ENCODE measurements at regions not wholly inside any gene's neighbourhood (a gene's known extent, or its start where the extent isn't known, plus 50 kb on each side); places are given as distances from the start of the nearest gene placed in this dataset.

DNA sequence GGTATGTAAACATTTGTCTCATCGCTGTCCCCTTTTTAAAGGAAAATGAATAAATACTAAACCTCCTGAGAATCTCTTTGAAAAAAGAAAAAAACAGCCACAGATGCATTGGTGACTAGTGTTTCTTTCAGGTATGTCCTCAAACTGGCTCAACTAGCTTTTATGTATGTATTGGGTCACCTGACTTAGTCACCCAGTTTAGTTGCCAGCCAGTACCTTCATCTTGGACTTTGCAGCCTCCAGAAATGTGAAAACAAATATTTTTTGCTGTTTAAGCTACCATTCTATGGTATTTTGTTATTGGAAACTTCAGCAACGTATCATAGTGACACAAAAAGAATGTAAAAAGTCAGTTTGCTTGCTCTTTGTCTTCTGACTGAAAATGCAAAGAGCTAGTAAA is 1263.5 kb downstream of the FAM133A start:
- TF ChIP-seq, protein P1, sequence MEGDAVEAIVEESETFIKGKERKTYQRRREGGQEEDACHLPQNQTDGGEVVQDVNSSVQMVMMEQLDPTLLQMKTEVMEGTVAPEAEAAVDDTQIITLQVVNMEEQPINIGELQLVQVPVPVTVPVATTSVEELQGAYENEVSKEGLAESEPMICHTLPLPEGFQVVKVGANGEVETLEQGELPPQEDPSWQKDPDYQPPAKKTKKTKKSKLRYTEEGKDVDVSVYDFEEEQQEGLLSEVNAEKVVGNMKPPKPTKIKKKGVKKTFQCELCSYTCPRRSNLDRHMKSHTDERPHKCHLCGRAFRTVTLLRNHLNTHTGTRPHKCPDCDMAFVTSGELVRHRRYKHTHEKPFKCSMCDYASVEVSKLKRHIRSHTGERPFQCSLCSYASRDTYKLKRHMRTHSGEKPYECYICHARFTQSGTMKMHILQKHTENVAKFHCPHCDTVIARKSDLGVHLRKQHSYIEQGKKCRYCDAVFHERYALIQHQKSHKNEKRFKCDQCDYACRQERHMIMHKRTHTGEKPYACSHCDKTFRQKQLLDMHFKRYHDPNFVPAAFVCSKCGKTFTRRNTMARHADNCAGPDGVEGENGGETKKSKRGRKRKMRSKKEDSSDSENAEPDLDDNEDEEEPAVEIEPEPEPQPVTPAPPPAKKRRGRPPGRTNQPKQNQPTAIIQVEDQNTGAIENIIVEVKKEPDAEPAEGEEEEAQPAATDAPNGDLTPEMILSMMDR (IDR thresholded peaks at IDR 0.05): no peak
- no peak for TF ChIP-seq POLR2A (IDR thresholded peaks at IDR 0.05)
